Neuron (in vitro differentiated cells): ENCODE measurements at regions not wholly inside any gene's neighbourhood (a gene's known extent, or its start where the extent isn't known, plus 50 kb on each side); places are given as distances from the start of the nearest gene placed in this dataset.

Source experiments
- H2AFZ ChIP-seq: one replicate; pipeline ENCODE4 v1.6.1; 2013; ENCODE audit warnings: low read depth, mild to moderate bottlenecking, inconsistent platforms, low read length, moderate library complexity
- H3K27me3 ChIP-seq: one replicate; pipeline ENCODE4 v1.6.1; 2013; ENCODE audit warnings: low read length; ENCODE audit not compliant: insufficient read depth
- H3K36me3 ChIP-seq: one replicate; pipeline ENCODE4 v1.6.1; 2013; ENCODE audit warnings: low read length; ENCODE audit not compliant: insufficient read depth
- H3K4me1 ChIP-seq: one replicate; pipeline ENCODE4 v1.6.1; 2013; ENCODE audit warnings: low read length; ENCODE audit not compliant: insufficient read depth
- H3K4me3 ChIP-seq: 2 replicates; pipeline ENCODE4 v1.5.1; 2013; ENCODE audit warnings: mild to moderate bottlenecking, low read length, moderate library complexity
- H3K9me3 ChIP-seq: one replicate; pipeline ENCODE4 v1.6.1; 2013; ENCODE audit warnings: low read length

GRCh38 chr13:99898421-99898820 is 73.1 kb downstream of the ZIC5 start:
- Histone ChIP-seq H3K36me3 (no peaks in the 10 kb centered on the region), H3K4me1 (no peaks in the 10 kb centered on the region), H3K4me3 (no peak overlapping the region), H2AFZ (no peak overlapping the region), H3K27me3 (no peaks in the 10 kb centered on the region), H3K9me3 (peaks cover 2% of the 10 kb centered on the region)

- peaks cover 7% of the 10 kb centered on the region for H3K4me1 ChIP-seq
- H3K4me3 ChIP-seq: no peak overlapping the region
- H2AFZ ChIP-seq: no peak overlapping the region
- no peaks in the 10 kb centered on the region for H3K27me3 ChIP-seq
- H3K9me3 ChIP-seq: peaks cover 2% of the 10 kb centered on the region
- H3K36me3 ChIP-seq: no peaks in the 10 kb centered on the region
Observed at GRCh38 chr13:99897076-99897440, 74.5 kb downstream of the ZIC5 start.

DNA sequence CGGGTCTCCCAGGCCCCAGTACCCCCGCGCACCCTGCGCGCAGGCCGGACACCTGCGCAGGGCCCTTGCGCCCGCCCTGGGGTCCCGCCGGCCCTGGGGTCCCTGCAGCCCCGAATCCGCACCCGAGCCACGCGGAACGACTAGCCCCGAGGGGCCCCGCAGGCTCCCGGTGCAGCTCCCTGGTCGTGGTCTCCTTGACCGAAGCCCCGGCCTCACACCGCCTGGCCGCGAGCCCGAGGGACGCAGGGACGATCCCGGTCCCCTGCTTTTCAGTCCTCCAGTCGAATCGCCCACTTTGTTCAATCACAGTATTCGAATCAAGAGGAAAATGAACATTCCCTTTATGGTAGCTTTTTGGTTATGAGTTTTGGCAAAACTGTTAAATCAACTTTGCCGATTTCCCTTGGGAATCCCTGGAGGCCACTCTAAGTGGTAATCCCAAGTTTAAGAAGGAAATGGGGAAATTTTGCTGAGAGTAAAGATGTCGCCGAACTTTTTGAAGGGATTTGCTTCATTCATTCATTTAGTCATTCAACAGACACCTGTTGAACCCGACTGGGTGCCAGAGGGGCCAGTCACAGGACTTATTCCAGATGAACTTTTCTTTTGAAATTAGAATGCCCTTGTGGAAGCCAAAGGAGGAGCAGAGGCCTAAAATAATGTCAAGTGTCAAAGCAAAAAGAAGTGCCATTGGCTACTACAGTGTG is 75.0 kb downstream of the ZIC5 start:
- no peaks in the 10 kb centered on the region for H3K27me3 ChIP-seq
- H3K4me3 ChIP-seq: no peak overlapping the region
- H2AFZ ChIP-seq: no peak overlapping the region
- H3K36me3 ChIP-seq: no peaks in the 10 kb centered on the region
- peaks cover 13% of the 10 kb centered on the region for H3K4me1 ChIP-seq
- peaks cover 2% of the 10 kb centered on the region for H3K9me3 ChIP-seq

DNA sequence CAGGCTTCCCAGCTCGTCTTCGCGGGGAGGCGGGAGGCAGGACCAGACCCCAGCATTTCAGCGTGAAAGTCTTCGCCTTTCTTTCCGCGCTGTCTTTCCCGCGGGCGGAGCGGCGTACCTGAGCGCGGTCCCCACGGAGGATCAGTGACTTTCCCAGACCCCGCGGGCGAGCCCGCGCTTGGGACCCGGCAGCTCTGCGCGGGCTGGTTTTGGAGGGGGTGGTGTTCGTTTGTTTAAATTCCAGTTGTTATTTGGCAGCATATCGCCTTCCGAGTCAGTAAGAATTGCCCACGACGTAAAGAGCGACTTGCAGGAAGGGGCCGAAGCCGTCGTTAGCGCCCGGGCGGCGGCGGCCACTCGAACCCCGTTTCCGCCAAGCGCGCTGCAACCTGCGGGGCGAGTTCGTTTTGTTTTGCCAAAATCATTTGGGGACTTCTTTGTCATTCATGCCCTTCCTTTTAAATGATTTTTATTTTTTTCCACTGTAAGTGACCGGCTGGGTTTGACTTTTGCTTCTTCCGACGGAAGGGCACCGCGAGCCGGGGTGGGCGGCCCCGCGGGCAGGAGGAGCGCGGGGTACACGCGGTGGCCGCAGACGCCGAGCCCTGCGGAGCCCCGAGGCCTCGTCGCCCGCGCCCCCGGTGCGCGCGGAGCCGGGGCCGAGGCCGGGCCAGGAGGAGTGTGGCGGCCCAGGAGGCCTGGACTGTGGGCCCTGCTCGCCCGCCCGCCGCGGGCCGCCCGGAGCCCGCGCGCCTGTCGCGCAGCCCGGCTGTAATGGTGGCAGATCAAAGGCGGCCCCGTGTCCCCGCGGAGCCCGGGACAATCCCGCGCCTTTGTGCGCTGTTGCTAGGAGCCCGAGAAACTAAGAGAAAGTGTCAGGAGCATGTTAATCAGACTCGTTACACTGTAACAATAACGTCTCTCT is 75.9 kb downstream of the ZIC5 start:
- no peak overlapping the region for H2AFZ ChIP-seq
- H3K36me3 ChIP-seq: no peaks in the 10 kb centered on the region
- H3K4me1 ChIP-seq: peaks cover 17% of the 10 kb centered on the region
- peaks cover 2% of the 10 kb centered on the region for H3K9me3 ChIP-seq
- H3K27me3 ChIP-seq: no peaks in the 10 kb centered on the region
- H3K4me3 ChIP-seq: no peak overlapping the region

- H3K9me3 ChIP-seq: peaks cover 2% of the 10 kb centered on the region
- no peak overlapping the region for H3K4me3 ChIP-seq
- H3K27me3 ChIP-seq: no peaks in the 10 kb centered on the region
Observed at GRCh38 chr13:99894840-99895443, 76.6 kb downstream of the ZIC5 start.

GRCh38 chr13:99894105-99894839 is 77.3 kb downstream of the ZIC5 start:
- H3K36me3 ChIP-seq: no peaks in the 10 kb centered on the region
- no peak overlapping the region for H3K4me3 ChIP-seq
- peaks cover 2% of the 10 kb centered on the region for H3K9me3 ChIP-seq
- no peaks in the 10 kb centered on the region for H3K27me3 ChIP-seq
- H3K4me1 ChIP-seq: peaks cover 17% of the 10 kb centered on the region
- no peak overlapping the region for H2AFZ ChIP-seq

More at GRCh38 chr13:99894840-99895443, 76.6 kb downstream of the ZIC5 start:
- peaks cover 17% of the 10 kb centered on the region for H3K4me1 ChIP-seq
- H3K36me3 ChIP-seq: no peaks in the 10 kb centered on the region
- no peak overlapping the region for H2AFZ ChIP-seq

DNA sequence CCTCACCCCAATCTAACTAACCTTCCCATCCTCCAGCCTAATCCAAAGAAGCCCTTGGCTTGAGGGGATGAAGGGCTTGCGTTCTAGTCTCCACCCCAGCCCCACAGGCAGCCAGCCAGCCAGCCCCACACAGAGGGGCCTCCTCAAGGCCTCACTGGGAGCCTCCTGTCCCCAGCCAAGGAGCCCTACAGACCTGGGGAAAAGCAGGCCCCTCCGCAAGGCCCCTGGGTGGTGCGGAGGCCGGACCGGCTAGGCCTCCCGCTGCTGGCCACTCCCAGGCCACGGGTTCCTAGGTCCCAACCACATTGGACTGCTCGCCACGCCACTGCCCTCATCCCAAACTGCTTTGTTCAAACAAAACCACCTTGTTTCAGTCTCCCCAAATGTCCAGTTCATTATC is 78.0 kb downstream of the ZIC5 start:
- Histone ChIP-seq H3K4me1 (peaks cover 17% of the 10 kb centered on the region), H3K27me3 (no peaks in the 10 kb centered on the region)

GRCh38 chr13:99892866-99893504 is 78.6 kb downstream of the ZIC5 start:
- Histone ChIP-seq H3K9me3 (peaks cover 2% of the 10 kb centered on the region), H3K27me3 (no peaks in the 10 kb centered on the region), H3K4me1 (peaks cover 17% of the 10 kb centered on the region), H2AFZ (no peak overlapping the region), H3K4me3 (no peak overlapping the region), H3K36me3 (no peaks in the 10 kb centered on the region)

More for the DNA sequence above, 78.0 kb downstream of the ZIC5 start:
- Histone ChIP-seq H2AFZ (no peak overlapping the region), H3K4me3 (no peak overlapping the region), H3K9me3 (peaks cover 2% of the 10 kb centered on the region), H3K36me3 (no peaks in the 10 kb centered on the region)

DNA sequence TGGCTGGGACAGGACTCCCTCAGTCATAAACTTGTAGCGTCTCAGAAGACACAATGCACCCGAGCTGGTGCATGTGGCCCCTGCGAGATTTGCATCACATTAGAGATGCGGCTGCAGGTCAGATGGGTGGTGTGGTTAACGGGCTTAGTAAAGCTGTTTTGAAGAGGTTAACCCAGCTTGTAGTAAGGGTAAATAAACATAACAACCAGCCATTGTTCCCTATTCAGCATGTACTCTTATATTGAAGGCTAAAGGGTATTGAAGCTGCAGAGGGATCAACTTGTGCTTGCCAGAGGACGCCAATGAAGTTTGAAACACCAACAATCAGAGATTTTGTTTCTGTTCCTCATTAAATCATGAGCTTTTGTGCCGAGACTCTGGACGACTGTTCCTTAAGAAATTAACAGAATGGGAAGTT is 79.4 kb downstream of the ZIC5 start:
- H3K27me3 ChIP-seq: no peaks in the 10 kb centered on the region
- peaks cover 2% of the 10 kb centered on the region for H3K9me3 ChIP-seq
- H3K36me3 ChIP-seq: no peaks in the 10 kb centered on the region
- H3K4me1 ChIP-seq: peaks cover 17% of the 10 kb centered on the region
- H2AFZ ChIP-seq: no peak overlapping the region
- H3K4me3 ChIP-seq: peak overlapping the region; percentile 5

DNA sequence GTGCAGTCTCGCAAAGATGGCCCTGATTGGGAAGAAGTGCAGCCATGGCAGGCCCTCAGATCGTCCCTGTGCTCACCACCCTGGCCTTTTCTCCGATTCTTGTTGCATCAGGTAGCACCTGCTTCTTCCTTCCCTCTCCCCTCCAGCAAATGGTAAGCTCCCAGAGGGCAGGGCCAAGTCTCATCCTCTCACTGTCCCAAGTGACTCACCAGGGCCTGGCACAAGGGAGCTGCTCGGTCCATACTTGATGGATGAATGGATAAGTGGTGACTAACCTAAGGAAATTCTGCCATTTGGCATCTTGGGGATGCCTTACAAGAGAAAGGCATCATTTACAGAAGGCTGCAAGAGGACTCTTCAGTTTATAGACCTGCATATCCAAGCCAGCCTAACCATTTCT is 84.9 kb downstream of the ZIC5 start:
- Histone ChIP-seq H3K9me3 (peaks cover 2% of the 10 kb centered on the region), H2AFZ (no peak overlapping the region), H3K4me3 (no peak overlapping the region), H3K36me3 (no peaks in the 10 kb centered on the region), H3K4me1 (peaks cover 6% of the 10 kb centered on the region), H3K27me3 (no peaks in the 10 kb centered on the region)

DNA sequence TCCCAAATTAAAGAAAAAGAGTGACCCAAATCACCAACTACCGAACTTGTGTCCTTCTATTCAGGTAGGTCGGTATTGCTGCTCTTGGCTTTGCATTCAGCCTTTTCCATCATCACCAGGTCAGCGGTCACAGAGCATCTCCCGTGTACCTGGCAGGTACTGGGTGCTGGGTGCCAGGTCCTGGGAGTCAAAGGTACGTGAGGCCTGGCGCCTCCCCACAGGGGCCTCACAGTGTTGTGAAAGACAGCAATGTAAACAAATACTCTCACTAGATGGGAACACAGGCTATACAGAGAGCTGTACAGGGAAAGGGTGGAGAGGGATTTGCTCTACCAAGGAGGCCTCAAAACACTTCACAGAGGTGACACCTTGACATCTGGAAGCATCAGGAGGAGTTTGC is 86.7 kb downstream of the ZIC5 start:
- H3K27me3 ChIP-seq: no peaks in the 10 kb centered on the region
- H2AFZ ChIP-seq: no peak overlapping the region
- H3K9me3 ChIP-seq: peaks cover 2% of the 10 kb centered on the region
- no peaks in the 10 kb centered on the region for H3K36me3 ChIP-seq
- H3K4me1 ChIP-seq: no peaks in the 10 kb centered on the region
- H3K4me3 ChIP-seq: no peak overlapping the region

DNA sequence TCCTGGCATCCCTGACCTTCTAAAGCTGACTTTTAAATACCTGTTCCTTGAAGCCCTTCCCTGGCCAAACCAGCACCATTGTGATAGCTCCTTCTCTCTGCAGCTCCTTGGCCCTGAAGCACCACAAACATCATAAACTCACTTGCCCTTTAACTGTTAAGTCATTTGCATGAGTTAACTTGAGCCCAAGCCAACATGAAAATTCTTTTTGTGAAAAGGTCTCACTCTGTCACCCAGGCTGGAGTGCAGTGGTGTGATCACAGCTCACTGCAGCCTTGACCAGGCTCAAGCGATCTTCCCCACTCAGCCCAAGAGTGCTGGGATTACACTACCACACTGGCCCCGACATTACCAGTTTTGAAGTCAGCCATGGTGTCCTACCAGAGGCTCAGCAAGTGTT is 87.8 kb downstream of the ZIC5 start:
- Histone ChIP-seq H2AFZ (no peak overlapping the region), H3K4me3 (no peak overlapping the region), H3K9me3 (peaks cover 2% of the 10 kb centered on the region), H3K27me3 (no peaks in the 10 kb centered on the region), H3K4me1 (peaks cover 2% of the 10 kb centered on the region), H3K36me3 (no peaks in the 10 kb centered on the region)
